Calu3 (cell line): ENCODE measurements at regions not wholly inside any gene's neighbourhood (a gene's known extent, or its start where the extent isn't known, plus 50 kb on each side); places are given as distances from the start of the nearest gene placed in this dataset.

Source experiments
- BruUV-seq: library from RNA; stranded (reverse); fragments of 400-500 nt; replicated peaks from 2 replicates; lab custom pipeline; 2021; lab: Mats Ljungman, UMichigan
- CTCF ChIA-PET: fragments of 300-600 bp; sonication (Branson Sonifier 250); formaldehyde crosslinking; loops from one replicate; lab custom pipeline; 2022; ENCODE audit warnings: antibody characterized with exemption; lab: Charles Lee
- DNase-seq: peaks from one replicate; pipeline ENCODE4 v3.0.0; 2022
- H3K27ac Mint-ChIP-seq: one replicate; pipeline ENCODE4 v1.8.0; 2022; ENCODE audit warnings: mixed read lengths; ENCODE audit not compliant: unreplicated experiment
- H3K27me3 Mint-ChIP-seq: one replicate; pipeline ENCODE4 v1.8.0; 2022; ENCODE audit warnings: mixed read lengths; ENCODE audit not compliant: unreplicated experiment
- H3K36me3 Mint-ChIP-seq: one replicate; pipeline ENCODE4 v1.8.0; 2022; ENCODE audit warnings: mild to moderate bottlenecking, moderate library complexity, mixed read lengths; ENCODE audit not compliant: insufficient read depth, unreplicated experiment
- H3K4me1 Mint-ChIP-seq: one replicate; pipeline ENCODE4 v1.8.0; 2022; ENCODE audit warnings: mild to moderate bottlenecking, low read depth, mixed read lengths; ENCODE audit not compliant: unreplicated experiment
- H3K4me3 Mint-ChIP-seq: one replicate; pipeline ENCODE4 v1.8.0; 2022; ENCODE audit warnings: mild to moderate bottlenecking, low read depth, moderate library complexity, mixed read lengths; ENCODE audit not compliant: unreplicated experiment
- H3K9me3 Mint-ChIP-seq: one replicate; pipeline ENCODE4 v1.8.0; 2022; ENCODE audit warnings: low read depth, mixed read lengths; ENCODE audit not compliant: unreplicated experiment
- intact Hi-C: fragments of 100-400 bp; cut with micrococcal nuclease; formaldehyde crosslinking; loops from one replicate; pipeline ENCODE4 v1.10.0; 2022; ENCODE audit not compliant: unreplicated experiment
- TF ChIP-seq, protein P1 (sequence below): fragments of 200-600 bp; IDR thresholded peaks from one replicate; pipeline ENCODE4 v1.8.0; 2022; ENCODE audit warnings: antibody characterized with exemption; ENCODE audit not compliant: unreplicated experiment

DNA sequence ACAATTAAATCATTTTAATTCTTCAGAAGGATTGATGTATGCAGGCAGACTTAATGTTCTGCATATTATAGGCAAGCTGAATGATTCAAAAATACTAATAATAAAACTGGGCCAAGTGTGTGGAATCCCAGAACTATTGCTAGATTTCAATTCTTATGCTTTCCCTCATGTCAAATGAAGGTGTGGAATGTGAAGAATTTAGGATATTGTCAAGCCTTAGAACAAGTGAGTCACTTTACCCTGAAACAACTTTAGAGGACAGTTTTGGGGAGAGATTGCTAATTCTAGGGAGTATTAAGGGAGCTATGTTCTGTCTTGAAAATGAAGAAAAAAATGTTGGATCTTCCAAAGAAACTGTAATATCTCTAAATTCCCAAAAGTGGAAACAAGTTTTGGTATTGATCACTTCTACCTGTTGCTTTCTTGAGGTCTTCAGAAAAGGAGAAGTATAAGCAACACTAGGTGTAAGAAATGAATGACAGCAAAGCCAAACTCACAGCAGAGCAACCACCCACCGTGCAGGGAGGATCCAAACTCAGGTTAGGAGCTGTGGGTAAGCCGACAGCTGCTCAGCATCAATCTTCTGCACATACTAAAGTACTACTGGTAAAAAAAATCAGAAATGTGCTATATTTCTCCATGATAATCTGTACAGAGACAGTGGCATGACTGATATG is 818.1 kb downstream of the SLC4A3 start:
- Mint-ChIP-seq H3K4me3 (no peak overlapping the region), H3K4me1 (no peaks in the 10 kb centered on the region), H3K36me3 (no peaks in the 10 kb centered on the region), H3K27me3 (no peaks in the 10 kb centered on the region), H3K27ac (no peak overlapping the region), H3K9me3 (no peaks in the 10 kb centered on the region)
- no TSS peak for BruUV-seq
- intact Hi-C loops, result no loop called here
- TF ChIP-seq, protein P1, sequence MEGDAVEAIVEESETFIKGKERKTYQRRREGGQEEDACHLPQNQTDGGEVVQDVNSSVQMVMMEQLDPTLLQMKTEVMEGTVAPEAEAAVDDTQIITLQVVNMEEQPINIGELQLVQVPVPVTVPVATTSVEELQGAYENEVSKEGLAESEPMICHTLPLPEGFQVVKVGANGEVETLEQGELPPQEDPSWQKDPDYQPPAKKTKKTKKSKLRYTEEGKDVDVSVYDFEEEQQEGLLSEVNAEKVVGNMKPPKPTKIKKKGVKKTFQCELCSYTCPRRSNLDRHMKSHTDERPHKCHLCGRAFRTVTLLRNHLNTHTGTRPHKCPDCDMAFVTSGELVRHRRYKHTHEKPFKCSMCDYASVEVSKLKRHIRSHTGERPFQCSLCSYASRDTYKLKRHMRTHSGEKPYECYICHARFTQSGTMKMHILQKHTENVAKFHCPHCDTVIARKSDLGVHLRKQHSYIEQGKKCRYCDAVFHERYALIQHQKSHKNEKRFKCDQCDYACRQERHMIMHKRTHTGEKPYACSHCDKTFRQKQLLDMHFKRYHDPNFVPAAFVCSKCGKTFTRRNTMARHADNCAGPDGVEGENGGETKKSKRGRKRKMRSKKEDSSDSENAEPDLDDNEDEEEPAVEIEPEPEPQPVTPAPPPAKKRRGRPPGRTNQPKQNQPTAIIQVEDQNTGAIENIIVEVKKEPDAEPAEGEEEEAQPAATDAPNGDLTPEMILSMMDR, result no peak
- CTCF ChIA-PET, result no interaction called here
- DNase-seq, result no peak

DNA sequence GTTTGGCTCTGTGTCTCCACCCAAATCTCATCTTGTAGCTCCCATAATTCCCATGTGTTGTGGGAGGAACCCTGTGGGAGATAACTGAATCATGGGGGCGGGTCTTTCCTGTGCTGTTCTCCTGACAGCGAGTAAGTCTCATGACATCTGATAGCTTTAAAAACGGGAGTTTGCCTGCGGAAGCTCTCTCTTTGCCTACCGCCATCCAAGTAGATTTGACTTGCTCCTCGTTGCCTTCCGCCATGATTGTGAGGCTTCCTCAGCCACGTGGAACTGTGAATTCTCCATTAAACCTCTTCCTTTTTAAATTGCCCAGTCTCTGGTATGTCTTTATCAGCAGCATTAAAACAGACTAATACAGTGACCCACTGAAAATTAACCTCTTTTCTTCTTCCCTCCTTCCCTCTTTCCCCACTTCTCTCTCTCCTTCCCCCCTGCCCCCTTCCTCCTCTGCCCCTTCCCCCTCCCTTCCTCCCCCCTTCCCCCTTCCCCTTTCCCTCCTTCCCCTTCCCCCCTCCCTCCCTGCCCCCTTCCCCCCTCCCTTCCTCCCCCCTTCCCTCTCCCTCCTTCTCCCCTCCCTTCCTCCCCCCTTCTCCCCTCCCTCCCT is 818.8 kb downstream of the SLC4A3 start:
- no peaks in the 10 kb centered on the region for H3K36me3 Mint-ChIP-seq
- DNase-seq, result no peak
- TF ChIP-seq, protein P1, result no peak
- CTCF ChIA-PET, result no interaction called here
- H3K27me3 Mint-ChIP-seq, result no peaks in the 10 kb centered on the region
- no peaks in the 10 kb centered on the region for H3K9me3 Mint-ChIP-seq
- no peak overlapping the region for H3K27ac Mint-ChIP-seq
- BruUV-seq, result no TSS peak
- intact Hi-C loops, result no loop called here
- no peak overlapping the region for H3K4me3 Mint-ChIP-seq
- no peaks in the 10 kb centered on the region for H3K4me1 Mint-ChIP-seq

DNA sequence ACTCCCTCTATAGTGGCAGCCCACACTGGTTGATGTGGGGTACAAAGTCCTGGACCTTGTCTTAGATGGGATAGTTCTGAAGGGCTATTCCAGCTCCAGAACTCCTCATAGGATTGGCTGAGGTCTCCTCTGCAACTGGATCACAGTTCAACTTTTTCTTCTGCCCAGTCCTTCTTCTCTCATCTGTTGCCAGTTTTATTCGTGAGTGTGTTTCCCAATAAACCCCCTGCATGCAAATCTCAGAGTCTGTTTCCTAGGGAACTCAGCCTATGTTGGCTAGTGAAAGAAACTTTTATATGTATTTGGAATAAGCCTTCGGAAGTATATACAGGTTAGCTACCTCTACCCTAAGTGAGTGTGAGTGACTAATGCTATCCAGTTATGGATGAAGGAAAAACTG is 823.4 kb downstream of the SLC4A3 start:
- no peaks in the 10 kb centered on the region for H3K36me3 Mint-ChIP-seq
- CTCF ChIA-PET, result interaction anchor here (0.6 kb wide), 1 partner anchor 214 kb away, joined by 3 read pairs; no protein-coding TSS in a partner anchor

DNA sequence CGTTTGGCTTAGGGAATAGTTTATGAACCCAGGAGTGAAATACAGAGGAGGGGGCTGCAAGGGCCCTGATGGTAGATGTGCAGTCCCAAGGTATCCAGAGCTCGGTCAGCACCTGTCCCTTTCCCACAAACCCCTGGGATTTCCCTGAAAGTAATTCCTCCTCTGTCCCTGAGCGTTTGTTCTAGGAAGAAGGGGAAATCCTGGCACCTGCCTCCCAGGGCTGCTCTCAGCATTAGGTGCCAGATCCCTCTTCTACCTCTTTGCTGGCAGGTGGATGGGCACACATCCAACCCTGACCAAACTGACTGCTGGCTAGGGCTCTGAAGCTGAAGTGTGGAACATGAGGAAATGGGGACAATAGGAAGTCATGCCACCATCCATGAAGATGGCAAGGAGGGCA is 824.0 kb downstream of the SLC4A3 start:
- Mint-ChIP-seq H3K9me3 (no peaks in the 10 kb centered on the region), H3K4me1 (no peaks in the 10 kb centered on the region), H3K4me3 (no peak overlapping the region), H3K36me3 (no peaks in the 10 kb centered on the region), H3K27ac (no peak overlapping the region), H3K27me3 (no peaks in the 10 kb centered on the region)
- no TSS peak for BruUV-seq
- CTCF ChIA-PET, result no interaction called here
- DNase-seq, result no peak
- TF ChIP-seq, protein P1, result no peak
- intact Hi-C loops, result no loop called here

More for the DNA sequence above, 823.4 kb downstream of the SLC4A3 start:
- no TSS peak for BruUV-seq
- DNase-seq, result no peak
- no peaks in the 10 kb centered on the region for H3K9me3 Mint-ChIP-seq
- H3K27me3 Mint-ChIP-seq, result no peaks in the 10 kb centered on the region
- no peak overlapping the region for H3K4me3 Mint-ChIP-seq
- H3K4me1 Mint-ChIP-seq, result no peaks in the 10 kb centered on the region
- no peak overlapping the region for H3K27ac Mint-ChIP-seq
- intact Hi-C loops, result no loop called here
- TF ChIP-seq, protein P1, result no peak
